ENCODE measurements at regions not wholly inside any gene's neighbourhood (a gene's known extent, or its start where the extent isn't known, plus 50 kb on each side); places are given as distances from the start of the nearest gene placed in this dataset.

DNA sequence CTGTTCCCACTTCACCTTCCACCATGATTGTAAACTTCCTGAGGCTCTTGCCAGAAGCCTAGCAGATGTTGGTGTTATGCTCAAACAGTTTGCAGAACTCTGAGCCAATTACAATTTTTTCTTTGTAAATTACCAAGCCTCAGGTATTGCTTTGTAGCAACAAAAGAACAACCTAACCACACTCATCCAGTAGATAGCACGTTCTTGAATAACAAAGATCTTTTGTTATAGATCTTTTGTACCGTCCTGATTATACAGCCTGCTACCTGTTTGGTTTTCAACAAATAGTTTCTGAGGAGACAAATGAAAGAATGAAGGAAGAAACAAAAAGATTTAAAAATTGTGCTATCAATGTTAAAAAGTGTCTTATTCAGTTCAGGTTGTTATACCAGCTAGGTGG, 474.7 kb upstream of the ALCAM start:
- POLR2A ChIA-PET = no interaction called here
- TF ChIP-seq ARNT (IDR thresholded peaks at IDR 0.05) (no peak), FOXM1 (IDR thresholded peaks at IDR 0.05; ENCODE audit: borderline replicate concordance) (no peak), ELF4 (IDR thresholded peaks at IDR 0.05) (no peak), LEF1 (IDR thresholded peaks at IDR 0.05; ENCODE audit: borderline replicate concordance) (no peak), CTBP1 (IDR thresholded peaks at IDR 0.05; ENCODE audit: borderline replicate concordance) (no peak)
- TF ChIP-seq, protein P1, sequence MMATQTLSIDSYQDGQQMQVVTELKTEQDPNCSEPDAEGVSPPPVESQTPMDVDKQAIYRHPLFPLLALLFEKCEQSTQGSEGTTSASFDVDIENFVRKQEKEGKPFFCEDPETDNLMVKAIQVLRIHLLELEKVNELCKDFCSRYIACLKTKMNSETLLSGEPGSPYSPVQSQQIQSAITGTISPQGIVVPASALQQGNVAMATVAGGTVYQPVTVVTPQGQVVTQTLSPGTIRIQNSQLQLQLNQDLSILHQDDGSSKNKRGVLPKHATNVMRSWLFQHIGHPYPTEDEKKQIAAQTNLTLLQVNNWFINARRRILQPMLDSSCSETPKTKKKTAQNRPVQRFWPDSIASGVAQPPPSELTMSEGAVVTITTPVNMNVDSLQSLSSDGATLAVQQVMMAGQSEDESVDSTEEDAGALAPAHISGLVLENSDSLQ (IDR thresholded peaks at IDR 0.05) = no peak

DNA sequence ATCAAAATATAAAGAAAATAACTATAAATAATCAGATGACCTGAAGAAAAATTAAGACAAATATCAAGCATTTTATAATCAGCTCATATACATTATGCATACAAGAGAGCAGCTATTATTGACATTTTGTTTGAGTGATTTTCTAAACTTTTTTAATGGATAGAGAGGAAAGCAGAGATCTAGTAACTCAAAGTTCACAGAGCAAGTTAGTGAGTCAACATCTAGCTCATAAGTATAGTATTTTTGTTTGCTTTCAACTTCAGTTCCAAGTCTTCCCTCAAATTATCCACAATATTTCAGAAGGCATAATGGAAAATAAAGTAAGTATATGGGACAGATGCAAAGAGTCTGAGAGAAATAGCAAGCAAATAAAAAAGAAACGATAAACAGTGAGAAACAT, 470.1 kb upstream of the ALCAM start:
- ChIA-PET CTCF (no interaction called here), POLR2A (no interaction called here)
- no peak for TF ChIP-seq SP1 (IDR thresholded peaks at IDR 0.05)
- TF ChIP-seq LEF1 (IDR thresholded peaks at IDR 0.05; ENCODE audit: borderline replicate concordance) = no peak
- TF ChIP-seq TARDBP (IDR thresholded peaks at IDR 0.05) = no peak
- TF ChIP-seq ARNT (IDR thresholded peaks at IDR 0.05) = no peak
- TF ChIP-seq FOXK2 (IDR thresholded peaks at IDR 0.05) = no peak
- no peak for TF ChIP-seq BHLHE40 (IDR thresholded peaks at IDR 0.05; ENCODE audit: borderline replicate concordance)
- TF ChIP-seq FOXA1 (IDR thresholded peaks at IDR 0.05) = no peak
- no peak for TF ChIP-seq NFRKB (IDR thresholded peaks at IDR 0.05)
- no peak for TF ChIP-seq FOXM1 (IDR thresholded peaks at IDR 0.05; ENCODE audit: borderline replicate concordance)
- no peak for TF ChIP-seq HDGF (IDR thresholded peaks at IDR 0.05; ENCODE audit: borderline replicate concordance)
- no peak for DNase-seq (ENCODE audit: extremely low spot score)

More for the DNA sequence above, 474.7 kb upstream of the ALCAM start:
- CTCF ChIA-PET = no interaction called here
- no peak for DNase-seq (ENCODE audit: extremely low spot score)

DNA sequence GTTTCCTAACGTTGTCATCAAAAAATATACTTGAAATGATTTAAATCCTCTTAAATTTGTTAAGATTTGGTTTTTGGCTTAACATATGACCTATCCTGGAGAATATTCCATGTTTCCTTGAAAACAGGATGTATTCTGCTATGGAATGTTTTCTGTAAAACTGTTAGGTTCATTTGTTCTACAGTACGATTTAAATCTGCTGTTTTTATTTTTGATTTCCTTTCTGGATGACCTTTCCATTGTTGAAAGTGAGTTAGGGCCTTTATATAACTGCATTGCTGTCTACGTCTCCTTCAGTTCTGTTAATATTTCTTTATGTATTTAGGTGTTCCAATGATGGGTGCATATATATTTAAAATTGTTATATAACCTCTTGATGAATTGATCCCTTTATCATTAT, 465.3 kb upstream of the ALCAM start:
- ChIA-PET CTCF (no interaction called here), POLR2A (no interaction called here)
- DNase-seq (ENCODE audit: extremely low spot score) = no peak
- TF ChIP-seq L3MBTL2 (conservative IDR thresholded peaks at IDR 0.05) = no peak
- TF ChIP-seq FOXM1 (IDR thresholded peaks at IDR 0.05; ENCODE audit: borderline replicate concordance) = no peak
- TF ChIP-seq FOXK2 (IDR thresholded peaks at IDR 0.05) = no peak
- TF ChIP-seq SP1 (IDR thresholded peaks at IDR 0.05) = no peak
- TF ChIP-seq NFRKB (IDR thresholded peaks at IDR 0.05) = no peak
- TF ChIP-seq HDGF (IDR thresholded peaks at IDR 0.05; ENCODE audit: borderline replicate concordance) = no peak
- no peak for TF ChIP-seq SUZ12 (IDR thresholded peaks at IDR 0.05)
- no peak for TF ChIP-seq ARNT (IDR thresholded peaks at IDR 0.05)
- TF ChIP-seq FOXA1 (IDR thresholded peaks at IDR 0.05) = no peak
- no peak for TF ChIP-seq ZNF384 (IDR thresholded peaks at IDR 0.05)
- TF ChIP-seq BHLHE40 (IDR thresholded peaks at IDR 0.05; ENCODE audit: borderline replicate concordance) = no peak
- no peak for TF ChIP-seq TARDBP (IDR thresholded peaks at IDR 0.05)
- TF ChIP-seq CTBP1 (IDR thresholded peaks at IDR 0.05; ENCODE audit: borderline replicate concordance) = no peak
- TF ChIP-seq ELF4 (IDR thresholded peaks at IDR 0.05) = no peak

DNA sequence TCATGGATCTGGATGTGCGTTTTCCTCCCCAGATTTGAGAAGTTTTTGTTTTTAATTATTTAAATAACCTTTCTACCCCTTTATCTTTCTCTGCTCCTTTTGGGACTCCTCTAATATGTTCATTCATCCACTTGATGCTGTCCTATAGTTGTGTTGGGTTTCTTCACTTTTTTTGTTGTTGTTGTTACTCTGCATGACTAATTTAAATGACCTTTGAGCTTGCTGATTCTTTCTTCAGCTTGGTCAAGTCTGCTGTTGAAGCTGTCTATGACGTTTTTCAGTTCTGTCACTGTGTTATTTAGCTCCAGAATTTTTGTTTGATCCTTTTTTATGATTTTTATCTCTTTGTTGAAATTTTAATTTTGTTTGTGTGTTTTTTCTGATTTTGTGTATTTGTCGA, 463.6 kb upstream of the ALCAM start:
- DNase-seq (ENCODE audit: extremely low spot score) = no peak
- POLR2A ChIA-PET = no interaction called here
- CTCF ChIA-PET = no interaction called here
- TF ChIP-seq FOXM1 (IDR thresholded peaks at IDR 0.05; ENCODE audit: borderline replicate concordance) (no peak), L3MBTL2 (conservative IDR thresholded peaks at IDR 0.05) (no peak), ELF4 (IDR thresholded peaks at IDR 0.05) (no peak), SP1 (IDR thresholded peaks at IDR 0.05) (no peak), HDGF (IDR thresholded peaks at IDR 0.05; ENCODE audit: borderline replicate concordance) (no peak), ZNF384 (IDR thresholded peaks at IDR 0.05) (no peak), ARNT (IDR thresholded peaks at IDR 0.05) (no peak), FOXK2 (IDR thresholded peaks at IDR 0.05) (no peak), FOXA1 (IDR thresholded peaks at IDR 0.05) (no peak), LEF1 (IDR thresholded peaks at IDR 0.05; ENCODE audit: borderline replicate concordance) (no peak), CTBP1 (IDR thresholded peaks at IDR 0.05; ENCODE audit: borderline replicate concordance) (no peak), SUZ12 (IDR thresholded peaks at IDR 0.05) (no peak)
- TF ChIP-seq, protein P1 (IDR thresholded peaks at IDR 0.05) = no peak

DNA sequence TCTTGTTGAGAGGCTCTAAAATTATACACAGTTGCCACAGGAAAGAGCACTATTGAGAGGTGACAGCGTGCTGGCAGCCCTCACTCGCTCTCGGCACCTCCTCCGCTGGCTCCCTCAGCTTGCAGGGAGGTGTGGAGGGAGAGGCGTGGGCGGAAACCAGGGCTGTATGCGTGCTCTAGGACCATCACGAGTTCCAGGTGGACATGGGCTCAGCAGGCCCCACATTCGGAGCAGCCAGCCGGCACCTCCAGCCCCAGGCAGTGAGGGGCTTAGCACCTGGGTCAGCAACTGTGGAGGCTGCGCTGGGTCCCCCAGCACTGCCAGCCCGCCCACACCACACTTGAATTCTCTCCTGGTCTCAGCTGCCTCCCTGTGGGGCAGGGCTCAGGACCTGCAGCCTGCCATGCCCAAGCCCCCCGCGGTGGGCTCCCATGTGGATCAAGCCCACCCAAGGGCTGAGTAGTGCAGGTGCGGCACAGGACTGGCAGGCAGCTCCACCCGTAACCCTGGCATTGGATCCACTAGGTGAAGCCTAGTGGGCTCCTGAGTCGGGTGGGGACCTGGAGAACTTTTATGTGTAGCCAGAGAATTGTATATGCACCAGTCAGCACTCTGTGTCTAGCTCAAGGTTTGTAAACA, 460.6 kb upstream of the ALCAM start:
- CTCF ChIA-PET = no interaction called here
- TF ChIP-seq FOXK2 (IDR thresholded peaks at IDR 0.05) = no peak
- TF ChIP-seq LEF1 (IDR thresholded peaks at IDR 0.05; ENCODE audit: borderline replicate concordance) = no peak
- no peak for TF ChIP-seq FOXA1 (IDR thresholded peaks at IDR 0.05)
- TF ChIP-seq, protein P1 (IDR thresholded peaks at IDR 0.05) = no peak
- POLR2A ChIA-PET = no interaction called here
- DNase-seq (ENCODE audit: extremely low spot score) = no peak

DNA sequence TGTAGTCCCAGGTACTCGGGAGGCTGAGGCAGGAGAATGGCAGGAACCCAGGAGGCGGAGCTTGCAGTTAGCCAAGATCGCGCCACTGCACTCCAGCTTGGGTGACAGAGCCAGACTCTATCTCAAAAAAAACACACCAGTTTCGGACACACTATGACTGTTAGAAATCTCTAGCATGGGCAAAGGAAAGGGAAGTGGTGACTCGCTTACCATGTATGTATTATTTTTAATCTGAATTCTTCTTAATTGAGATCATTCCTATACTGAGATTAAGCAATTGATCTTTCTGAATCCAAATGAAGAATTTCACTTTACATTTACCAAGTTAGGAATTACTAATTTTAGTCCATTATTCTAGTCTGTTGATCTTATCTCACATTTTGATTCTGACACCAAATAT, 459.2 kb upstream of the ALCAM start:
- TF ChIP-seq BHLHE40 (IDR thresholded peaks at IDR 0.05; ENCODE audit: borderline replicate concordance) (no peak), FOXA1 (IDR thresholded peaks at IDR 0.05) (no peak), ZNF384 (IDR thresholded peaks at IDR 0.05) (no peak), ELF4 (IDR thresholded peaks at IDR 0.05) (no peak), CTBP1 (IDR thresholded peaks at IDR 0.05; ENCODE audit: borderline replicate concordance) (no peak), SP1 (IDR thresholded peaks at IDR 0.05) (no peak), FOXK2 (IDR thresholded peaks at IDR 0.05) (no peak), LEF1 (IDR thresholded peaks at IDR 0.05; ENCODE audit: borderline replicate concordance) (no peak), SUZ12 (IDR thresholded peaks at IDR 0.05) (no peak)
- POLR2A ChIA-PET = no interaction called here
- CTCF ChIA-PET = no interaction called here
- DNase-seq (ENCODE audit: extremely low spot score) = no peak

DNA sequence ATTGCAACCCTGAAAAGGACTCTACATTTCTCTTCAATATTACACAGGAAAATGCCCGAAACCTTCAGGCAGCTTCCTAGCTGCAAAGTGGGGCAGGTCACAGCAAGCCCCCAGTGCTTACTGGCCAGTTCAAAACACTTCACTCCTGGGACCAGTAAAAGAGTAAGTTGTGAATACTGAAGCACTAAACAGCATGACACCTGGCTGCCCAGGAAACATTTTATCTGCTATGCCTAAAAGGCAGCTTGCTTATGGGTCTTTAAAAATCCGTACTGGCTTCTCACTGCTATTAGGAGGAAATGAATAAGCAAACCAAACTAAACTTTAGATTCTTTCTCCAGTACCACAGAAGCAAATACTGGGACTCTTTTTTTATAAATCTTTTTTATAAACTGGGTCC, 457.9 kb upstream of the ALCAM start:
- ChIA-PET CTCF (no interaction called here), POLR2A (no interaction called here)
- no peak for DNase-seq (ENCODE audit: extremely low spot score)
- TF ChIP-seq TARDBP (IDR thresholded peaks at IDR 0.05) (no peak), FOXK2 (IDR thresholded peaks at IDR 0.05) (no peak), SUZ12 (IDR thresholded peaks at IDR 0.05) (no peak), ARNT (IDR thresholded peaks at IDR 0.05) (no peak), ELF4 (IDR thresholded peaks at IDR 0.05) (no peak)

Data from HEK293T (cell line).